H9 (cell line): ENCODE measurements at regions not wholly inside any gene's neighbourhood (a gene's known extent, or its start where the extent isn't known, plus 50 kb on each side); places are given as distances from the start of the nearest gene placed in this dataset.

Experiments used
- DNase-seq: peaks from one replicate; pipeline ENCODE4 v3.0.0-alpha.2; 2017
- H2AFZ ChIP-seq: one replicate; pipeline ENCODE4 v1.6.1; 2013; ENCODE audit warnings: mild to moderate bottlenecking, low read length, control low read depth, moderate library complexity
- H2AK5ac ChIP-seq: 2 replicates; pipeline ENCODE4 v1.6.1; 2013; ENCODE audit warnings: low read length, control low read depth, mixed read lengths; ENCODE audit not compliant: insufficient read length
- H2BK120ac ChIP-seq: one replicate; pipeline ENCODE4 v1.6.1; 2013; ENCODE audit warnings: low read depth, mild to moderate bottlenecking, low read length, control low read depth, inconsistent platforms; ENCODE audit not compliant: poor library complexity, severe bottlenecking
- H2BK12ac ChIP-seq: 2 replicates; pipeline ENCODE4 v1.6.1; 2013; ENCODE audit warnings: low read length, control low read depth, mixed read lengths, low read depth; ENCODE audit not compliant: insufficient read length
- H2BK15ac ChIP-seq: 2 replicates; pipeline ENCODE4 v1.6.1; 2013; ENCODE audit warnings: low read depth, low read length, control low read depth
- H2BK20ac ChIP-seq: one replicate; pipeline ENCODE4 v1.6.1; 2013; ENCODE audit warnings: low read depth, mild to moderate bottlenecking, low read length, control low read depth, inconsistent platforms; ENCODE audit not compliant: poor library complexity, severe bottlenecking
- H2BK5ac ChIP-seq: 2 replicates; pipeline ENCODE4 v1.6.1; 2013; ENCODE audit warnings: low read length, control low read depth, mixed read lengths; ENCODE audit not compliant: insufficient read length
- H3K14ac ChIP-seq: 2 replicates; pipeline ENCODE4 v1.6.1; 2013; ENCODE audit warnings: low read length, control low read depth; ENCODE audit not compliant: insufficient read depth
- H3K18ac ChIP-seq: 2 replicates; pipeline ENCODE4 v1.6.1; 2013; ENCODE audit warnings: low read depth, mild to moderate bottlenecking, mixed read lengths, low read length, control low read depth; ENCODE audit not compliant: insufficient read length
- H3K23ac ChIP-seq: 2 replicates; pipeline ENCODE4 v1.6.1; 2013; ENCODE audit warnings: low read length, control low read depth, mixed read lengths, low read depth; ENCODE audit not compliant: insufficient read length
- H3K23me2 ChIP-seq: 2 replicates; pipeline ENCODE4 v1.6.1; 2013; ENCODE audit warnings: low read depth, mild to moderate bottlenecking, mixed read lengths, low read length, control low read depth; ENCODE audit not compliant: insufficient read length, poor library complexity, severe bottlenecking
- H3K27ac ChIP-seq: 2 replicates; pipeline ENCODE4 v1.5.1; 2013; ENCODE audit warnings: low read length, control low read depth, mixed read lengths, low read depth; ENCODE audit not compliant: insufficient read length
- H3K27me3 ChIP-seq: 2 replicates; pipeline ENCODE4 v1.6.1; 2013; ENCODE audit warnings: low read length, control low read depth, inconsistent platforms; ENCODE audit not compliant: insufficient read depth
- H3K4ac ChIP-seq: 2 replicates; pipeline ENCODE4 v1.6.1; 2013; ENCODE audit warnings: low read depth, mild to moderate bottlenecking, control low read depth, inconsistent platforms, low read length, moderate library complexity
- H3K4me1 ChIP-seq: 2 replicates; pipeline ENCODE4 v1.6.1; 2013; ENCODE audit warnings: low read length, control low read depth, inconsistent platforms; ENCODE audit not compliant: insufficient read depth
- H3K4me2 ChIP-seq: 2 replicates; pipeline ENCODE4 v1.6.1; 2013; ENCODE audit warnings: low read length, control low read depth, mixed read lengths; ENCODE audit not compliant: insufficient read length, insufficient read depth
- H3K56ac ChIP-seq: 2 replicates; pipeline ENCODE4 v1.6.1; 2013; ENCODE audit warnings: low read depth, mild to moderate bottlenecking, mixed read lengths, low read length, control low read depth; ENCODE audit not compliant: insufficient read length
- H3K79me1 ChIP-seq: 2 replicates; pipeline ENCODE4 v1.6.1; 2013; ENCODE audit warnings: low read depth, mild to moderate bottlenecking, moderate library complexity, low read length, control low read depth, inconsistent platforms; ENCODE audit not compliant: insufficient read depth, poor library complexity, severe bottlenecking
- H3K79me2 ChIP-seq: 2 replicates; pipeline ENCODE4 v1.6.1; 2013; ENCODE audit warnings: low read length, control low read depth, inconsistent platforms; ENCODE audit not compliant: insufficient read depth
- H3K9ac ChIP-seq: 2 replicates; pipeline ENCODE4 v1.6.1; 2013; ENCODE audit warnings: low read length, control low read depth, mixed read lengths; ENCODE audit not compliant: insufficient read length; ENCODE audit errors: extremely low read depth
- H3K9me3 ChIP-seq: one replicate; pipeline ENCODE4 v1.6.1; 2013; ENCODE audit warnings: low read depth, low read length, inconsistent platforms; ENCODE audit not compliant: control insufficient read depth
- H3T11ph ChIP-seq: one replicate; pipeline ENCODE4 v1.6.1; 2013; ENCODE audit warnings: mild to moderate bottlenecking, low read length, control low read depth, inconsistent platforms
- H4K20me1 ChIP-seq: one replicate; pipeline ENCODE4 v1.6.1; 2013; ENCODE audit not compliant: control insufficient read depth, insufficient read length, insufficient read depth
- H4K5ac ChIP-seq: 2 replicates; pipeline ENCODE4 v1.6.1; 2013; ENCODE audit warnings: low read depth, mild to moderate bottlenecking, mixed read lengths, low read length, control low read depth; ENCODE audit not compliant: insufficient read length
- H4K8ac ChIP-seq: replicated peaks from 2 replicates; pipeline ENCODE4 v1.6.1; 2013; ENCODE audit warnings: low read length, control low read depth, mixed read lengths, low read depth; ENCODE audit not compliant: insufficient read length
- H4K91ac ChIP-seq: 2 replicates; pipeline ENCODE4 v1.6.1; 2013; ENCODE audit warnings: low read depth, mild to moderate bottlenecking, moderate library complexity, mixed read lengths, low read length, control low read depth; ENCODE audit not compliant: insufficient read length
- H3K27ac Mint-ChIP-seq, 3 experiments: 2 replicates in 2 of 3; 3 replicates in 1 of 3; pipeline ENCODE4 v1.8.0; 2020 to 2021; ENCODE audit warnings: mixed read lengths in 3 of 3, mild to moderate bottlenecking in 1 of 3, moderate library complexity in 1 of 3
- H3K27me3 Mint-ChIP-seq: 2 replicates; pipeline ENCODE4 v1.8.0; 2021; ENCODE audit warnings: low read depth, mild to moderate bottlenecking, moderate library complexity, mixed read lengths
- H3K36me3 Mint-ChIP-seq, 3 experiments: 2 replicates in 2 of 3; 3 replicates in 1 of 3; pipeline ENCODE4 v1.8.0; 2020 to 2021; ENCODE audit warnings: low read depth in 3 of 3, mixed read lengths in 3 of 3; ENCODE audit not compliant: insufficient read depth in 1 of 3
- H3K4me1 Mint-ChIP-seq, 2 experiments: 2 replicates each; pipeline ENCODE4 v1.8.0; 2020; ENCODE audit warnings: mixed read lengths in 2 of 2
- H3K4me3 Mint-ChIP-seq, 2 experiments: 2 replicates in 1 of 2; 3 replicates in 1 of 2; pipeline ENCODE4 v1.8.0; 2020 to 2021; ENCODE audit warnings: mild to moderate bottlenecking in 2 of 2, mixed read lengths in 2 of 2, moderate library complexity in 1 of 2
- H3K9me3 Mint-ChIP-seq, 2 experiments: 2 replicates in 1 of 2; 3 replicates in 1 of 2; pipeline ENCODE4 v1.8.0; 2020; ENCODE audit warnings: mild to moderate bottlenecking in 2 of 2, mixed read lengths in 2 of 2, moderate library complexity in 1 of 2
- WGBS: extraction: QIAGEN DNeasy Blood & Tissue Kit; methylation state at CpG from one replicate; pipeline ENCODE4 v1.1.7; 2013; ENCODE audit warnings: missing lambda C conversion rate, low lambda C conversion rate, mixed read lengths; ENCODE audit not compliant: insufficient read length; ENCODE audit errors: extremely low coverage; 5-methylcytosine and 5-hydroxymethylcytosine counted together
- TF ChIP-seq, protein P1 (sequence below): fragments of 200-600 bp; sonication (generic); conservative IDR thresholded peaks from 3 replicates; pipeline ENCODE4 v1.8.0; 2021; ENCODE audit warnings: antibody characterized with exemption, mild to moderate bottlenecking

DNA sequence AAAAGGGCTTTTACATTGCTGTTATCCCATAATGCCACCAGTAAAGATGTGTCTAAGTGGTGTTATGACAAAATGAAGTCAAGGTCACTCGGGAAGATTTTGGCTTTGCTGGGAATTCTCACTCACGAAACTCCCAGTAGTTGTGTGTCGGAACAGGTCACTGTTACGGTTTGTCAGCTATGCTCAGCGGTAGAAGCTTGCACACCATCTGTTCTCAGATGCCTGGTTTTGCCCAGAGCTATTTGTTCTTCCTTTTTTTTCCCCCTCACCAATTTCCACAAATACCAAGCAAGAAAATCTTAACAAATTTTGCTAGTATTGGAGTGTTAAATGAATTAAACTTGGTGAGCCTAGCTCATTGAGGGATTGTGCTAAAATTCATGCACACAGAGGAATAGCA, 915.1 kb downstream of the MCTP2 start:
- Histone ChIP-seq H3K14ac (no peak overlapping the region), H3K4me2 (no peak overlapping the region), H2BK20ac (no peak overlapping the region), H3K4me1 (no peaks in the 10 kb centered on the region), H2AFZ (no peak overlapping the region), H2BK15ac (no peak overlapping the region), H3K18ac (no peak overlapping the region), H4K5ac (no peak overlapping the region), H3K23me2 (no peaks in the 10 kb centered on the region), H3K56ac (no peak overlapping the region), H2BK120ac (no peak overlapping the region), H3K9ac (no peak overlapping the region), H4K20me1 (no peaks in the 10 kb centered on the region), H4K91ac (no peak overlapping the region), H3T11ph (no peak overlapping the region), H2BK5ac (no peak overlapping the region), H3K9me3 (no peaks in the 10 kb centered on the region), H3K27me3 (no peaks in the 10 kb centered on the region), H3K79me2 (no peaks in the 10 kb centered on the region), H3K79me1 (no peaks in the 10 kb centered on the region), H2BK12ac (no peak overlapping the region), H3K23ac (no peak overlapping the region), H4K8ac (no peak overlapping the region), H3K27ac (no peak overlapping the region), H2AK5ac (no peak overlapping the region), H3K4ac (no peak overlapping the region)
- TF ChIP-seq, protein P1, sequence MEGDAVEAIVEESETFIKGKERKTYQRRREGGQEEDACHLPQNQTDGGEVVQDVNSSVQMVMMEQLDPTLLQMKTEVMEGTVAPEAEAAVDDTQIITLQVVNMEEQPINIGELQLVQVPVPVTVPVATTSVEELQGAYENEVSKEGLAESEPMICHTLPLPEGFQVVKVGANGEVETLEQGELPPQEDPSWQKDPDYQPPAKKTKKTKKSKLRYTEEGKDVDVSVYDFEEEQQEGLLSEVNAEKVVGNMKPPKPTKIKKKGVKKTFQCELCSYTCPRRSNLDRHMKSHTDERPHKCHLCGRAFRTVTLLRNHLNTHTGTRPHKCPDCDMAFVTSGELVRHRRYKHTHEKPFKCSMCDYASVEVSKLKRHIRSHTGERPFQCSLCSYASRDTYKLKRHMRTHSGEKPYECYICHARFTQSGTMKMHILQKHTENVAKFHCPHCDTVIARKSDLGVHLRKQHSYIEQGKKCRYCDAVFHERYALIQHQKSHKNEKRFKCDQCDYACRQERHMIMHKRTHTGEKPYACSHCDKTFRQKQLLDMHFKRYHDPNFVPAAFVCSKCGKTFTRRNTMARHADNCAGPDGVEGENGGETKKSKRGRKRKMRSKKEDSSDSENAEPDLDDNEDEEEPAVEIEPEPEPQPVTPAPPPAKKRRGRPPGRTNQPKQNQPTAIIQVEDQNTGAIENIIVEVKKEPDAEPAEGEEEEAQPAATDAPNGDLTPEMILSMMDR: no peak
- Mint-ChIP-seq H3K9me3 (peaks cover 0 to 4% of the 10 kb centered on the region in 2 experiments; a peak in 2 of 5 replicates), H3K4me3 (no peak overlapping the region), H3K27me3 (no peaks in the 10 kb centered on the region; the same call in 1 of the 2 replicates), H3K4me1 (no peaks in the 10 kb centered on the region), H3K27ac (no peak overlapping the region), H3K36me3 (no peaks in the 10 kb centered on the region)
- WGBS: no CpG with 5 or more reads among the region's 5 CpGs
- no peak for DNase-seq
